OCI-LY1 (cell line): ENCODE measurements at regions not wholly inside any gene's neighbourhood (a gene's known extent, or its start where the extent isn't known, plus 50 kb on each side); places are given as distances from the start of the nearest gene placed in this dataset.

Experiments used
- H2AFZ ChIP-seq: fragments of 200-600 bp; sonication (generic), shearing (Covaris generic); 2 replicates; pipeline ENCODE4 v1.6.0; 2014; ENCODE audit warnings: antibody characterized with exemption, mild to moderate bottlenecking, low read length
- H3F3A ChIP-seq: fragments of 200-600 bp; sonication (generic), shearing (Covaris generic); 2 replicates; pipeline ENCODE4 v1.6.0; 2014; ENCODE audit warnings: mild to moderate bottlenecking, antibody characterized with exemption, low read length, moderate library complexity; ENCODE audit not compliant: insufficient read depth
- H3K27ac ChIP-seq: fragments of 200-600 bp; sonication (generic); 2 replicates; pipeline ENCODE4 v1.5.1; 2014; ENCODE audit warnings: low read length, mixed run types, mild to moderate bottlenecking, low read depth; ENCODE audit not compliant: poor library complexity, severe bottlenecking
- H3K27me3 ChIP-seq: fragments of 200-600 bp; sonication (generic); 2 replicates; pipeline ENCODE4 v1.6.0; 2014; ENCODE audit warnings: antibody characterized with exemption, mild to moderate bottlenecking, low read length, moderate library complexity; ENCODE audit not compliant: insufficient read depth
- H3K36me3 ChIP-seq: fragments of 200-600 bp; sonication (generic); 2 replicates; pipeline ENCODE4 v1.6.1; 2014; ENCODE audit warnings: mild to moderate bottlenecking, antibody characterized with exemption, low read length, moderate library complexity, mixed read lengths; ENCODE audit not compliant: insufficient read depth
- H3K4me1 ChIP-seq: fragments of 200-600 bp; sonication (generic); 2 replicates; pipeline ENCODE4 v1.5.1; 2014; ENCODE audit warnings: mild to moderate bottlenecking, low read length, moderate library complexity; ENCODE audit not compliant: insufficient read depth, severe bottlenecking
- H3K4me2 ChIP-seq: fragments of 200-600 bp; sonication (generic), shearing (Covaris generic); 2 replicates; pipeline ENCODE4 v1.6.1; 2014; ENCODE audit warnings: low read length
- H3K4me3 ChIP-seq: fragments of 200-600 bp; sonication (generic); 2 replicates; pipeline ENCODE4 v1.5.1; 2014; ENCODE audit warnings: low read length, low read depth, mild to moderate bottlenecking, mixed read lengths; ENCODE audit not compliant: poor library complexity, severe bottlenecking
- H3K79me2 ChIP-seq: fragments of 200-600 bp; shearing (Covaris generic); 2 replicates; pipeline ENCODE4 v1.6.1; 2016; ENCODE audit warnings: mixed run types, low read length, mixed read lengths; ENCODE audit not compliant: insufficient read depth
- H3K9ac ChIP-seq: fragments of 200-600 bp; sonication (generic), shearing (Covaris generic); 2 replicates; pipeline ENCODE4 v1.6.1; 2014; ENCODE audit warnings: mild to moderate bottlenecking, low read length, mixed read lengths
- H3K9me2 ChIP-seq: fragments of 200-600 bp; sonication (generic), shearing (Covaris generic); 2 replicates; pipeline ENCODE4 v1.6.1; 2014; ENCODE audit warnings: low read depth, mild to moderate bottlenecking, low read length, mixed read lengths
- H3K9me3 ChIP-seq: fragments of 200-600 bp; shearing (Covaris generic); 2 replicates; pipeline ENCODE4 v1.6.1; 2014; ENCODE audit warnings: low read length, mixed read lengths
- H4K20me1 ChIP-seq: fragments of 200-600 bp; sonication (generic), shearing (Covaris generic); 2 replicates; pipeline ENCODE4 v1.6.0; 2016; ENCODE audit warnings: mild to moderate bottlenecking, low read length; ENCODE audit not compliant: insufficient read depth
- EZH2 ChIP-seq: fragments of 200-600 bp; sonication (generic), shearing (Covaris generic); IDR thresholded peaks from 2 replicates; pipeline ENCODE4 v1.8.0; 2017; ENCODE audit warnings: borderline replicate concordance, mixed run types, mild to moderate bottlenecking, antibody characterized with exemption, low read length, moderate library complexity, mixed read lengths
- TF ChIP-seq, protein P1 (sequence below): fragments of 200-600 bp; sonication (generic), shearing (Covaris generic); IDR thresholded peaks from 2 replicates; pipeline ENCODE4 v1.5.1; 2017; ENCODE audit warnings: mild to moderate bottlenecking, antibody characterized with exemption, low read length, moderate library complexity, mixed read lengths

DNA sequence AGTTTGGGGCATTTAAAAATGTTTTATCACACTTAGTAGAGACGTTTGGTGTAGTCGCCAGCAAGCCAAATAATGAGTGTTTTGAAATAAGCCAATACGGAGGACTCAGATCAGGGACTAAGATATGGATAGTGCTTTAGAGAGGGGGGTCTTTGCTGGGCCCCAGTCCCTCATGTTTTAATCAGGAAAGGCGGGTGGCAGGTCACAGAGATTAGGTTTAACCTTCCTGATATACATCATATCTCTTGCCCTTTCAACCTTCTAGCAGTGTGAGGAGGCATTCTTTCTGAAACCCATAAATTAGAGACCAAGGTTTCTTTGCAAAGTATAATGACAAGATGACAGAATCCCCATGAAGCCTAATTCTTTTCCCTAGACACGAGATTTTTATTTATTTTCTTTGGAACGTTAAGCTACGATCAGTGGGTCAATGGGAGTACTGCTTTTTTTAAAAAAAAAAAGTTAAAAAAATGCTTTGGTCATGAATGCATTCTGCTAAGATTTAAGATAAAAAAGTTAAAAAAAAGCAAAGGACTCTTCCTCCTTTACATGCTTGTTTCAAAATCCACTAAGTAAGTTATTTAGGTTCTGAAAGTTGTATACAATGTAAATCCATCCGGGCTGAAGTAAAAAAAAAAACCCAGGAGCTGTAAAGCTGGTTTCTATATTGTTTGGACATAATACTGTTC lies 572.1 kb upstream of the SALL1 start:
- no peak overlapping the region for H3K4me3 ChIP-seq

DNA sequence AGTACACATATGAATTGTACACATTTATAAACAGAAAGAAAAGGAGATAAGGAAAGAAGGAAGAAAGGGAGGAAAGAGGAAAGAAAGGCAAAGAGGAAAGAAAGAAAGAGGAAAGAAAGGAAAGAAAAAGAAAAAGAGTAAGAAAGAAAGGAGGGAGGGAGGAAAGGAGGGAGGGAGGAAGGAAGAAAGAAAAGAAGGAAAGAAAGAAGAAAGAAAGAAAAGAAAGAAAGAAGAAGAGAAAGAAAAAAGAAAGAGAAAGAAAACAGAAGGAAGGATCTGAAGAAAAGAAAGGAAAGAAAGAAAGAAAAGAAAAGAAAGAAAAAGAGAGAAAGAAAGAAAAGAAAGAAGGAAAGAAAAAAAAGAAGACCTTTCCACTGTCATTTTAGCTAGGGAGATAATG lies 571.4 kb upstream of the SALL1 start:
- no peak overlapping the region for H3K4me3 ChIP-seq
- no peaks in the 10 kb centered on the region for H3K36me3 ChIP-seq
- H2AFZ ChIP-seq = no peak overlapping the region
- no peak overlapping the region for H3K9ac ChIP-seq
- no peaks in the 10 kb centered on the region for H3K4me1 ChIP-seq
- TF ChIP-seq, protein P1, sequence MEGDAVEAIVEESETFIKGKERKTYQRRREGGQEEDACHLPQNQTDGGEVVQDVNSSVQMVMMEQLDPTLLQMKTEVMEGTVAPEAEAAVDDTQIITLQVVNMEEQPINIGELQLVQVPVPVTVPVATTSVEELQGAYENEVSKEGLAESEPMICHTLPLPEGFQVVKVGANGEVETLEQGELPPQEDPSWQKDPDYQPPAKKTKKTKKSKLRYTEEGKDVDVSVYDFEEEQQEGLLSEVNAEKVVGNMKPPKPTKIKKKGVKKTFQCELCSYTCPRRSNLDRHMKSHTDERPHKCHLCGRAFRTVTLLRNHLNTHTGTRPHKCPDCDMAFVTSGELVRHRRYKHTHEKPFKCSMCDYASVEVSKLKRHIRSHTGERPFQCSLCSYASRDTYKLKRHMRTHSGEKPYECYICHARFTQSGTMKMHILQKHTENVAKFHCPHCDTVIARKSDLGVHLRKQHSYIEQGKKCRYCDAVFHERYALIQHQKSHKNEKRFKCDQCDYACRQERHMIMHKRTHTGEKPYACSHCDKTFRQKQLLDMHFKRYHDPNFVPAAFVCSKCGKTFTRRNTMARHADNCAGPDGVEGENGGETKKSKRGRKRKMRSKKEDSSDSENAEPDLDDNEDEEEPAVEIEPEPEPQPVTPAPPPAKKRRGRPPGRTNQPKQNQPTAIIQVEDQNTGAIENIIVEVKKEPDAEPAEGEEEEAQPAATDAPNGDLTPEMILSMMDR = no peak
- no peak for TF ChIP-seq EZH2
- H3K9me3 ChIP-seq = no peaks in the 10 kb centered on the region
- no peaks in the 10 kb centered on the region for H4K20me1 ChIP-seq
- no peaks in the 10 kb centered on the region for H3K79me2 ChIP-seq
- H3K4me2 ChIP-seq = no peak overlapping the region
- no peak overlapping the region for H3K27ac ChIP-seq
- H3F3A ChIP-seq = no peaks in the 10 kb centered on the region
- no peaks in the 10 kb centered on the region for H3K27me3 ChIP-seq
- no peaks in the 10 kb centered on the region for H3K9me2 ChIP-seq

More for the DNA sequence above, 572.1 kb upstream of the SALL1 start:
- Histone ChIP-seq H3F3A (no peaks in the 10 kb centered on the region), H3K4me1 (no peaks in the 10 kb centered on the region), H3K36me3 (no peaks in the 10 kb centered on the region), H3K9me2 (no peaks in the 10 kb centered on the region), H3K9ac (no peak overlapping the region), H3K79me2 (no peaks in the 10 kb centered on the region), H3K27me3 (no peaks in the 10 kb centered on the region), H3K4me2 (no peak overlapping the region), H3K27ac (no peak overlapping the region), H3K9me3 (no peaks in the 10 kb centered on the region), H4K20me1 (no peaks in the 10 kb centered on the region), H2AFZ (no peak overlapping the region)
- no peak for TF ChIP-seq EZH2
- TF ChIP-seq, protein P1 = no peak

DNA sequence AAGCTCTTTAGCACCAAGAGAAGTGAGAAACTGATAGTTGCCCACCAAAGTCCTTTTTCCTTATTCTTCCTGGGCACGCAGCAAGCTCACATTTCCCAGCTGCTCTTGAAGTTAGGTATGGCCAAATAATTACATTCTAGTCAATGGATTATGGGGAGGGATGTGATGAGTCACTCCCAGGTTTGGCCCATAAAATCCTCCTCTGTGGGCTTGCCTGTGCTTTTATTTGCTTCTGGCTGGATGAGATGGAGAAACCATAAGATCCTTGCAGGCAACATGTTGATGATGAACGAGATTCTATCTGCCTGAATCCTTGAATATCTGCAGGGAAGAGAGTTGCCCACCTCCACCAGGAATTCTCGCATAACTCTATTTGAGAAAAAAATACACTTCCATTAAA lies 568.3 kb upstream of the SALL1 start:
- no peak overlapping the region for H3K4me2 ChIP-seq
- H3K9me3 ChIP-seq = no peaks in the 10 kb centered on the region
- H4K20me1 ChIP-seq = no peaks in the 10 kb centered on the region
- no peaks in the 10 kb centered on the region for H3F3A ChIP-seq
- H3K27ac ChIP-seq = no peak overlapping the region
- H3K4me1 ChIP-seq = no peaks in the 10 kb centered on the region
- H3K79me2 ChIP-seq = no peaks in the 10 kb centered on the region
- no peaks in the 10 kb centered on the region for H3K36me3 ChIP-seq
- no peak overlapping the region for H3K9ac ChIP-seq
- H3K27me3 ChIP-seq = no peaks in the 10 kb centered on the region
- no peak overlapping the region for H2AFZ ChIP-seq
- TF ChIP-seq, protein P1 = no peak
- no peak for TF ChIP-seq EZH2
- no peaks in the 10 kb centered on the region for H3K9me2 ChIP-seq
- no peak overlapping the region for H3K4me3 ChIP-seq
